HG02870 (cell line): ENCODE measurements at regions not wholly inside any gene's neighbourhood (a gene's known extent, or its start where the extent isn't known, plus 50 kb on each side); places are given as distances from the start of the nearest gene placed in this dataset.
"Not testable (repeated sequence)": the region's sequence is repeated elsewhere in the genome, so short reads cannot be mapped to it uniquely, and the experiment has no call there.

ENCODE experiments used
- ATAC-seq: cut with Tn5 transposase; IDR thresholded peaks from one replicate; pipeline ENCODE4 v1.9.1; 2021; ENCODE audit warnings: mild to moderate bottlenecking, moderate library complexity; ENCODE audit not compliant: unreplicated experiment

- no peak for ATAC-seq
Measured at GRCh38 chr10:109664554-109664953, 258.8 kb downstream of the XPNPEP1 start.

DNA sequence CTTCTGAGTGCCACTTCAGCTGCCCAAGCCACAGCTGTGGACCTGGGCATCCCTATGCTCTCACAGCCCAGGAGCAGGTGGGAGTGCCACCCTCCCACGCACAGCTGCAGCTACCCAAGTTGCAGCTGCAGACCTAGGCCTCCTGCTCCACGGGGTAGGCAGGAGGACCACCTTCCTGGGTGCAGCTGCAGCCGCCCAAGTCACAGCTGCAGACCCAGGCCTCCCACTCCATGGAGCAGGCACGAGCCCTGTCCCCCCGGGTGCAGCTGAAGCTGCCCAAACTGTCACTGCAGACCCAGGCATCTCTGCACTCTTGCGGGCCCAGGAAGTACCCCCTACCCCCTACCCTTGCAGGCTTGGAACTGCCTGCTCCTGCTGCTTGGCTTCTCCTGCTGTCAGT is 260.2 kb downstream of the XPNPEP1 start:
- no peak for ATAC-seq

DNA sequence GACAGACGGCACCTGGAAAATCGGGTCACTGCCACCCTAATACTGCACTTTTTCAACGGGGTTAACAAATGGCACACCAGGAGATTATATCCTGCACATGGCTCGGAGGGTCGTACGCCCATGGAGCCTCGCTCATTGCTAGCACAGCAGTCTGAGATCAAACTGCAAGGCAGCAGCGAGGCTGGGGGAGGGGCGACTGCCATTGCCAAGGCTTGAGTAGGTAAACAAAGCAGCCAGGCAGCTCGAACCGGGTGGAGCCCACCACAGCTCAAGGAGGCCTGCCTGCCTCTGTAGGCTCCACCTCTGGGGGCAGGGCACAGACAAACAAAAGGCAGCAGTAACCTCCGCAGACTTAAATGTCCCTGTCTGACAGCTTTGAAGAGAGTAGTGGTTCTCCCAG is 270.7 kb downstream of the XPNPEP1 start:
- not testable (repeated sequence) for ATAC-seq

GRCh38 chr10:109650228-109650627 is 273.1 kb downstream of the XPNPEP1 start:
- no peak for ATAC-seq

DNA sequence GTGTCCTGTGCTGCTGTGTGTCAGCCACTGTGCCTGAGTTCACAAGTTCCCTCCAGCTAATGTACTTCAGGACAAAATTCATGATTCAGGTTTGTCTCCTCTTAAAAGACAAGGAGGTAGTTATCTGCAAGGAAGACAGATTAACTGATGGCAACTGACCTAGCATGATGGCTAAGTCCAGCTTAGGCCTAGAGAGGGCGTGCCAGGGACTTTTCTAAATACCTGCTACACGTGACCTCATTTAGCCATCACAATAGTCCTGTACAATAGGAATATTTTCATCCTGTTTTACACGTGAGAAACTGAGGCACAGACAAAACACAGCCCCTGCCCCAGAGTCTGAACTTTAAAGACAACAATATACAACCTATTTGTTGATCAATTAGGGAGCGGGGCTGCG is 275.7 kb downstream of the XPNPEP1 start:
- no peak for ATAC-seq

- ATAC-seq, result no peak
Measured at GRCh38 chr10:109633846-109634245, 289.5 kb downstream of the XPNPEP1 start.

- not testable (repeated sequence) for ATAC-seq
Measured at GRCh38 chr10:109633017-109633416, 290.3 kb downstream of the XPNPEP1 start.

DNA sequence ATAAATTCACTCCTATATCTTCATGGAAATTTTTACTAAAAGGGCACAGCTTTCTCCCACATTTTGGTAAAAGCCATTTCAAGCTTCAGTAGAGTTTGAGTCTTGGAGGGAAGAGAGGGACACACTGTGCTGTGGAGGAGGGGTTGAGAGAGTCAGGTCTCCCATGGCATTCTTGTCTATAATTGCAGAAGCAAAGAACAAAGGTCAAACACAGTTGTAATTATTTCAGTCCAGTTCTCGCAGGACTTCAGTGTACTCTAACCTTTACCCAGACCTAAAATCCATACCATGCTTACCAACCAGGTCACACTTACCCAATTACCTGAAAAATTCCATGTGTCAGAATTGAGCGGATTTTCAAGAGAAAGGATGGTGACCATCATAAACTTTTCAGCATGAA is 298.4 kb downstream of the XPNPEP1 start:
- no peak for ATAC-seq

- ATAC-seq, result no peak
Measured at GRCh38 chr10:109622566-109622965, 300.7 kb downstream of the XPNPEP1 start.

DNA sequence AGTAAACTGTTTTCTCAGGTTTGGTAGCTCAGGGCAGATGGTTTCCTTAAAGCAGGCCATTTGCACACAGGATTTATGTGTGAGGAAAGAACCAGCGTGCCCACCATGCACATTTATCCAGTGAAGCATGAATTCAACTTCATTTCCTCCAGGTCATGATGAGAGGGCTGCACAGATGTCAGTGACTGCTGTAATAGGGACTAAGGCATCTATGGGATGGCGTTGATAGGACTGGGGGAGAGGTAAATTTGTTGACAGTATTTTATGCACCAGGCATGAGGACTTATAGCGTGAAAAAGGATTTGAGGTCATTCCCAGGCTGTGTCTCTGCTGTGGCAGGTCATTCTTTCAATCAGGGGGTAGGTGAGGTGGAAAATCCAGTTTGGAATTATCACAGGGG is 302.9 kb downstream of the XPNPEP1 start:
- no peak for ATAC-seq

- no peak for ATAC-seq
Measured at GRCh38 chr10:109619914-109620313, 303.4 kb downstream of the XPNPEP1 start.

GRCh38 chr10:109618748-109619147 is 304.6 kb downstream of the XPNPEP1 start:
- no peak for ATAC-seq

DNA sequence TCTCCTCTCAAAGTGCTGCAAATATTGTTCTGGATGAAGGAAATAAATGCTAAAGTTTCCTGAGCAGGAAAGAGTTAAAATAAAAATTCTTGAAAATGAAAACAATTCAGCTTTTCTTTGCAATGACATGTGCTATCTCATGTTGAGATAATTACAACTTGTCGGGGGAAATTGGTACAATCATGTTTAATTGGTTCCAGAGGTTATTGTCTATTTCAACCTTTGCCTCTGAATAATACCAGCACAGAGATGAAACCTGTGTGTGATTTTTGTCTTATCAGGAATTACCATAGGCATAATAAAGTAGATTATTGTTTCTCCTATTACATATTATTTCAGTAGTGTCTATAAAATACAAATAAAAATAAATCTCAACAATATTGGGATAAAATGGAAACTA is 305.0 kb downstream of the XPNPEP1 start:
- ATAC-seq, result no peak

DNA sequence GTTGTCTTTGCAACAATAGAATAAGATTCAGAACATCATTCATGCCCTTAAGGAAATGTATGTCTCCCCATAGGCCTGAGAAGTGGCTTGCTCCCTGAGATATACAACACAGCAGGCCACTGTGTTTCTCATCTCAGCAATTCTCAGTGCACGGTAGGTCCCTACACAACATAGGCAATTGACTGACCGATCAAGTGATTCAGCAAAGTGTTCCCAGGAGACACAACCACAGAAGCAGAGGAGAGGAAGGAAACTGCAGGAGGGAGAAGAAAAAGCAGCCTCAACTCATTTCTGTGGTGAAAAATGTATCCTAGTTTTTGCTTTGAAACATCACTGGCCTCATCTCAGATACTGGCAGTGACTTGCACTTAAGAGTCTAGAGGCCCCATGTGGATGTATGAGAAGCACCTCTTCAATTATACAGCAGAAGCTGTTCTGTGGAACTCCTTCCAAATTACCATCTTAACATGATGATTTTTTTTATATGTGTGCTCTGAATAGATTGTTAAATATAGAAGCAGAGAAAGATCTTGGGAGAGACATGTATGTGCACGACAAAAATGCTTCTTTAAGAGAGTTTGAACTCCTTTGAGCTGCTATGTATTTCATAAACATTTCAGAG is 306.8 kb downstream of the XPNPEP1 start:
- ATAC-seq, result no peak

DNA sequence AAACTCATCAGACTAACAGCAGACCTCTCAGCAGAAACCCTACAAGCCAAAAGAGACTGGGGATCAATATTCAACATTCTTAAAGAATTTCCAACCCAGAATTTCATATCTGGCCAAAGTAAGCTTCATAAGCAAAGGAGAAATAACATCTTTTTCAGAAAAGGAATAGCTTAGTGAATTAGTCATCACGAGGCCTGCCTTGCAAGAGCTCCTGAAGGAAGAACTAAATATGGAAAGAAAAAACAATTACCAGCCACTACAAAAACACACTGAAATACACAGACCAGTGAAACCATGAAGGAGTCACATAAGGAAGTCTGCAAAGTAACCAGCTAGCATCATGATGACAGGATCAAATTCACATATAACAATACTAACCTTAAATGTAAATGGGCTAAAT is 328.0 kb downstream of the XPNPEP1 start:
- not testable (repeated sequence) for ATAC-seq

- no peak for ATAC-seq
Measured at GRCh38 chr10:109593682-109594081, 329.6 kb downstream of the XPNPEP1 start.

GRCh38 chr10:109592391-109592790 is 330.9 kb downstream of the XPNPEP1 start:
- no peak for ATAC-seq

GRCh38 chr10:109591601-109592000 is 331.7 kb downstream of the XPNPEP1 start:
- no peak for ATAC-seq

- ATAC-seq, result no peak
Measured at GRCh38 chr10:109588259-109588658, 335.1 kb downstream of the XPNPEP1 start.

GRCh38 chr10:109587366-109587765 is 335.9 kb downstream of the XPNPEP1 start:
- ATAC-seq, result no peak

- no peak for ATAC-seq
Measured at GRCh38 chr10:109556399-109556798, 366.9 kb downstream of the XPNPEP1 start.

DNA sequence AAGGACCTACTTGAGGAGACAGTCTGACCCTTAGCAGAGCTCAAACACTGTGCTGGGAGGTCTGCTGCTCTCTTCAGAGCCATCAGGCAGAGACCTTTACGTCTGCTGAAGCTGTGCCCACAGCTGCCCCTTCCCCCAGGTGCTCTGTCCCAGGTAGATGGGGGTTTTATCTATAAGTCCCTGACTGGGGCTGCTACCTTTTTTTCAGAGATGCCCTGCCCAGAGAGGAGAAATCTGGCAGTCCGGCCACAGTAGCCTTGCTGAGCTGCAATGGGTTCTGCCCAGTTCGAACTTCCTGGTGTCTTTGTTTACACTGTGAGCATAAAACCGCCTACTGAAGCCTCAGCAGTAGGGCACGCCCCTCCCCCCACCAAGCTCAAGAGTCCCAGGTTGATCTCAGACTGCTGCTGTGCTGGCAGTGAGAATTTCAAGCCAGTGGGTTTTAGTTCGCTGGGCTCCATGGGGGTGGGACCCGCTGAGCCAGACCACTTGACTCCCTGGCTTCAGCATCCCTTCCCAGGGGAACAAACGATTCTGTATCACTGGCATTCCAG is 381.2 kb downstream of the XPNPEP1 start:
- ATAC-seq, result not testable (repeated sequence)

- no peak for ATAC-seq
Measured at GRCh38 chr10:109534193-109534592, 389.1 kb downstream of the XPNPEP1 start.
